ENCODE measurements at regions not wholly inside any gene's neighbourhood (a gene's known extent, or its start where the extent isn't known, plus 50 kb on each side); places are given as distances from the start of the nearest gene placed in this dataset.

GRCh38 chr15:66641485-66642315, 60.3 kb upstream of the SMAD6 start:
- no TSS peak for BruUV-seq (replicated peaks)
- ChIA-PET CTCF (no interaction called here), POLR2A (no interaction called here), RAD21 (ENCODE audit: low non-redundant PET in 1 of 2, low total read pairs in 2 of 2, uncharacterized antibody in 2 of 2, unreplicated experiment in 2 of 2) (no interaction called here)
- Histone ChIP-seq H3K27me3 (ENCODE audit: insufficient read depth, low read length) (no peaks in the 10 kb centered on the region), H2AFZ (ENCODE audit: low read depth, low read length, poor library complexity, severe bottlenecking) (no peak overlapping the region), H3K4me3 (replicated peaks in 1 of 2; ENCODE audit: low read depth in 1 of 2, low read length in 2 of 2) (no peak overlapping the region), H3K9me2 (ENCODE audit: insufficient read depth) (no peaks in the 10 kb centered on the region), H3K27ac (ENCODE audit: low read depth, low read length) (no peak overlapping the region), H3K36me3 (ENCODE audit: control insufficient read depth in 1 of 2, insufficient read depth in 2 of 2, low read length in 2 of 2) (no peaks in the 10 kb centered on the region), H3K4me1 (ENCODE audit: control insufficient read depth in 1 of 2, insufficient read depth in 2 of 2, low read length in 2 of 2) (no peaks in the 10 kb centered on the region), H3K4me2 (ENCODE audit: low read length) (no peak overlapping the region), H3K79me2 (ENCODE audit: insufficient read depth, low read length) (no peaks in the 10 kb centered on the region), H3K9me3 (ENCODE audit: control insufficient read depth in 1 of 2, insufficient read depth in 1 of 2, low read depth in 1 of 2, low read length in 2 of 2) (no peaks in the 10 kb centered on the region), H4K20me1 (ENCODE audit: insufficient read depth) (no peaks in the 10 kb centered on the region), H3K9ac (ENCODE audit: low read length) (no peak overlapping the region)
- ATAC-seq (no peak), DNase-seq (ENCODE audit: low read depth, low spot score) (no peak)
- intact Hi-C loops (cut with micrococcal nuclease) = no loop called here
- TF ChIP-seq SRF (IDR thresholded peaks at IDR 0.05; ENCODE audit: low read depth) = no peak
- TF ChIP-seq, protein P1, sequence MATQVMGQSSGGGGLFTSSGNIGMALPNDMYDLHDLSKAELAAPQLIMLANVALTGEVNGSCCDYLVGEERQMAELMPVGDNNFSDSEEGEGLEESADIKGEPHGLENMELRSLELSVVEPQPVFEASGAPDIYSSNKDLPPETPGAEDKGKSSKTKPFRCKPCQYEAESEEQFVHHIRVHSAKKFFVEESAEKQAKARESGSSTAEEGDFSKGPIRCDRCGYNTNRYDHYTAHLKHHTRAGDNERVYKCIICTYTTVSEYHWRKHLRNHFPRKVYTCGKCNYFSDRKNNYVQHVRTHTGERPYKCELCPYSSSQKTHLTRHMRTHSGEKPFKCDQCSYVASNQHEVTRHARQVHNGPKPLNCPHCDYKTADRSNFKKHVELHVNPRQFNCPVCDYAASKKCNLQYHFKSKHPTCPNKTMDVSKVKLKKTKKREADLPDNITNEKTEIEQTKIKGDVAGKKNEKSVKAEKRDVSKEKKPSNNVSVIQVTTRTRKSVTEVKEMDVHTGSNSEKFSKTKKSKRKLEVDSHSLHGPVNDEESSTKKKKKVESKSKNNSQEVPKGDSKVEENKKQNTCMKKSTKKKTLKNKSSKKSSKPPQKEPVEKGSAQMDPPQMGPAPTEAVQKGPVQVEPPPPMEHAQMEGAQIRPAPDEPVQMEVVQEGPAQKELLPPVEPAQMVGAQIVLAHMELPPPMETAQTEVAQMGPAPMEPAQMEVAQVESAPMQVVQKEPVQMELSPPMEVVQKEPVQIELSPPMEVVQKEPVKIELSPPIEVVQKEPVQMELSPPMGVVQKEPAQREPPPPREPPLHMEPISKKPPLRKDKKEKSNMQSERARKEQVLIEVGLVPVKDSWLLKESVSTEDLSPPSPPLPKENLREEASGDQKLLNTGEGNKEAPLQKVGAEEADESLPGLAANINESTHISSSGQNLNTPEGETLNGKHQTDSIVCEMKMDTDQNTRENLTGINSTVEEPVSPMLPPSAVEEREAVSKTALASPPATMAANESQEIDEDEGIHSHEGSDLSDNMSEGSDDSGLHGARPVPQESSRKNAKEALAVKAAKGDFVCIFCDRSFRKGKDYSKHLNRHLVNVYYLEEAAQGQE (IDR thresholded peaks at IDR 0.05; ENCODE audit: low read depth) = no peak
- no peak for TF ChIP-seq YY1 (IDR thresholded peaks at IDR 0.05; ENCODE audit: extremely low read depth, insufficient replicate concordance, low read depth, low read length)
- no peak for TF ChIP-seq ZNF274 (IDR thresholded peaks at IDR 0.05; ENCODE audit: low read depth, low read length)
- TF ChIP-seq SP1 (IDR thresholded peaks at IDR 0.05; ENCODE audit: low read depth) = no peak
- no peak for TF ChIP-seq POLR2A (IDR thresholded peaks at IDR 0.05; ENCODE audit: borderline replicate concordance, extremely low read depth, insufficient read depth, insufficient read length)
- TF ChIP-seq, protein P2, sequence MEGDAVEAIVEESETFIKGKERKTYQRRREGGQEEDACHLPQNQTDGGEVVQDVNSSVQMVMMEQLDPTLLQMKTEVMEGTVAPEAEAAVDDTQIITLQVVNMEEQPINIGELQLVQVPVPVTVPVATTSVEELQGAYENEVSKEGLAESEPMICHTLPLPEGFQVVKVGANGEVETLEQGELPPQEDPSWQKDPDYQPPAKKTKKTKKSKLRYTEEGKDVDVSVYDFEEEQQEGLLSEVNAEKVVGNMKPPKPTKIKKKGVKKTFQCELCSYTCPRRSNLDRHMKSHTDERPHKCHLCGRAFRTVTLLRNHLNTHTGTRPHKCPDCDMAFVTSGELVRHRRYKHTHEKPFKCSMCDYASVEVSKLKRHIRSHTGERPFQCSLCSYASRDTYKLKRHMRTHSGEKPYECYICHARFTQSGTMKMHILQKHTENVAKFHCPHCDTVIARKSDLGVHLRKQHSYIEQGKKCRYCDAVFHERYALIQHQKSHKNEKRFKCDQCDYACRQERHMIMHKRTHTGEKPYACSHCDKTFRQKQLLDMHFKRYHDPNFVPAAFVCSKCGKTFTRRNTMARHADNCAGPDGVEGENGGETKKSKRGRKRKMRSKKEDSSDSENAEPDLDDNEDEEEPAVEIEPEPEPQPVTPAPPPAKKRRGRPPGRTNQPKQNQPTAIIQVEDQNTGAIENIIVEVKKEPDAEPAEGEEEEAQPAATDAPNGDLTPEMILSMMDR (IDR thresholded peaks at IDR 0.05 in 2 of 3, conservative IDR thresholded peaks at IDR 0.05 in 1 of 3; ENCODE audit: borderline replicate concordance in 1 of 3, insufficient read depth in 1 of 3, low read depth in 2 of 3, low read length in 2 of 3) = no peak
- TF ChIP-seq EZH2 (IDR thresholded peaks at IDR 0.05) = no peak
- no peak for TF ChIP-seq SIN3A (IDR thresholded peaks at IDR 0.05; ENCODE audit: low read depth)
- no peak for TF ChIP-seq ZBTB33 (IDR thresholded peaks at IDR 0.05; ENCODE audit: extremely low read depth, insufficient replicate concordance, low read length)
- TF ChIP-seq TCF7L2 (IDR thresholded peaks at IDR 0.05; ENCODE audit: borderline replicate concordance, extremely low read depth, insufficient read depth, insufficient read length) = no peak
- TF ChIP-seq EZH2phosphoT487 (IDR thresholded peaks at IDR 0.05; ENCODE audit: borderline replicate concordance) = no peak
- TF ChIP-seq ATF3 (IDR thresholded peaks at IDR 0.05) = no peak
- no peak for TF ChIP-seq ZFX (IDR thresholded peaks at IDR 0.05)
- TF ChIP-seq MAX (IDR thresholded peaks at IDR 0.05) = no peak
- TF ChIP-seq FOSL1 (IDR thresholded peaks at IDR 0.05; ENCODE audit: low read depth) = no peak
- TF ChIP-seq RAD21 (IDR thresholded peaks at IDR 0.05; ENCODE audit: low read depth) = no peak
- TF ChIP-seq EGR1 (IDR thresholded peaks at IDR 0.05; ENCODE audit: low read depth) = no peak
- no peak for TF ChIP-seq CEBPB (IDR thresholded peaks at IDR 0.05; ENCODE audit: low read depth)
- TF ChIP-seq JUND (IDR thresholded peaks at IDR 0.05) = no peak
